ENCODE measurements at regions not wholly inside any gene's neighbourhood (a gene's known extent, or its start where the extent isn't known, plus 50 kb on each side); places are given as distances from the start of the nearest gene placed in this dataset.
"Not testable (repeated sequence)": the region's sequence is repeated elsewhere in the genome, so short reads cannot be mapped to it uniquely, and the experiment has no call there.

DNA sequence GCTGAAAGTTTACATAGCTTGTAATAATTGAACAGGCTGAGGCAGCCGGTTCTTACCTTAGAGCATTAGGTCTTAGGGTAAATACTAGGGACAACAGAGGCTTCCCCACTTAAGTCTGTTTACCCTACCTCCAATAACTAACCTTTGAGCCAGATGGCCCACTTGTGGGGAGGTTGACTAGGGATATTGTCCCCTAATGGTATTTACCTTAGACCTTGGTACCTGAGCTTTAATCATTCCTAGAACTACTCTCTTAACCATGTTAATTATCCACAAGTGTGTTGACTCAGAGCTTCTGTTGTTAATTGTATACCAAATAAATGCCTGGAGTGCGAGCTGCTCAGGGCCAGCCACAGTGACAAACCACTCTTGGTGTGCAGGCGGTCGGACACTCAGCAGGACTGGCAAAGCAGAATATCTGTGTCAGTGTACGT, 299.2 kb downstream of the TRIML1 start:
- not testable (repeated sequence) for DNase-seq

DNA sequence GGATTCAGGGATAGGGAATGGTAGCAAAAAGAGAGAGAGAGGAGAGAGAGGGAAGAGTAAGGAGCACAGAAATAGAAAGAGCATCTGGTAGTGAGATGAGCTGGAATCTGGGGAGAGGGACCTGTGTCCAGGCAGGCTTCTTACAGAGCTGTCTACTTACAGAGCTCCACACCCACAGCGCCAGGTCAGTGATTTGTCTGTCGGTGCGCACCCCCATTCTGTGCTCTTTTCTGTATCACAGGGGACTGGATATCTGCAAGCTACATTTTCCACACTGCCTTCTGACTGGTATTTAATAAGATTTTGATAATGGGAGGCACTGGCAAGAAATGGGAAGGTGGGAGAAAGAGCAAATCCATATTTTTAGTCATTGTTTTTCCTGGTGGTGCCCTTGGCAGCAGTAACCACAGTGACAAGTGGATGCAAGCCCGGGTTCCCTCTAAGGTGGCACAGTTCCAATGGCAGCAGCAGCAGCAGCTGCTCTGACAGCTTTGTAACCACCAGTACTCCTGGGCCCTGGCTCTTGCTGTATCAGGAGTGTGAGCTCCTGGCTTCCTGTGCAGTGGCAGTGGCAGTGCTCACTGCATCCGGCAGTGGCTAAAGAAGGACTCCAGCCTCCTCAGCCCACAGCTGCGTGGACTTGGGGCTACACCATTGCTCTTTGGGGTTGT, 300.5 kb downstream of the TRIML1 start:
- peak; percentile 10 to 40 for DNase-seq

DNA sequence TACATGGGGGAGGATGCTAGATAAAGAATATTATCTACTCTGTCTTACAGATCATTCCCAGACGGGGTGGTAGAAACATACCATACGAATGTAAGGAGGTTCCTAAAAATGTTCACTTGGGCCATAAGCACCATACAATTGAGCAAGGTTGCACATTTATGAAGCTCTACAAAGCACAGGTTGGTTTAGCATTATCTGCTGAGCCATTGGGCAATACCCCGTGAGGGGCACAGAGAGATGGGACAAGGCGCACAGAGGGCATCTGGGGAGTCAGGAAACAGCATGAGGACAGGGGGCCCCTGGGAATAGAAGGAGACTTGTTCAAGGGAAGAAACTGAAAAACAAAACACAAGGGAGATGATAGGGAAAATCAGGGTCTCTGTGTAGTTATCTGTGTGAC, 305.3 kb downstream of the TRIML1 start:
- no peak for DNase-seq

DNA sequence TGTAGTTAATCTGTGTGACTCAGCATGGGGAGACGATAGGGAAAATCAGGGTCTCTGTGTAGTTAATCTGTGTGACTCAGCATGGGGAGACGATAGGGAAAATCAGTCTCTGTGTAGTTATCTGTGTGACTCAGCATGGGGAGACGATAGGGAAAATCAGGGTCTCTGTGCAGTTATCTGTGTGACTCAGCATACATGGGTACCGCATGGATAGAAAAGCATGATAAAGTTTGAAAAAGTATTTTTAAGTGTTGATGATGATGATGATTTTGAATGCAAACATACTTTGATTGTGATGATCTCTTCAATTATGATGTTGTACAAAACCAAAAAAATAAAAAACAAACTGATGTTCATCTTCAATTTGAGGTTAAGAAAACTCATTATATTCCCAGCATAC, 309.8 kb downstream of the TRIML1 start:
- DNase-seq, result not testable (repeated sequence)

DNA sequence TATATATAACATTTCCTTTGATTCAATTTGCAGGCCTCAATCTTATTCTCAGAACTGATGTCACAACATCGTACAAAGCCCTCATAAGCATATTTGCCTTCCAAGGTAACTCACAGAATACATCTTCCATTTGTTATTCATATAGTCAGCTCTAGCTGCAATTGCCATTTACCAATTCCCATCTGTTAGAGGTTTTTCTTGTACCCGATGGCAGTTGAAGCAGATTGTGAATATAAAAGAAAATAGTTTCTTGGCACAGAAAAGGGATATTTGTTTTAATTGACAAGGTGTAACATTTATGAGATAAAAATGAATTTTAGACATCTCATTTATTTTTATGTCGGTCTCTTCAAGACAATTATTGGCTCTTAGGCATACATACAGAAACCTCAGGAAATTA, 311.3 kb downstream of the TRIML1 start:
- no peak for DNase-seq

DNA sequence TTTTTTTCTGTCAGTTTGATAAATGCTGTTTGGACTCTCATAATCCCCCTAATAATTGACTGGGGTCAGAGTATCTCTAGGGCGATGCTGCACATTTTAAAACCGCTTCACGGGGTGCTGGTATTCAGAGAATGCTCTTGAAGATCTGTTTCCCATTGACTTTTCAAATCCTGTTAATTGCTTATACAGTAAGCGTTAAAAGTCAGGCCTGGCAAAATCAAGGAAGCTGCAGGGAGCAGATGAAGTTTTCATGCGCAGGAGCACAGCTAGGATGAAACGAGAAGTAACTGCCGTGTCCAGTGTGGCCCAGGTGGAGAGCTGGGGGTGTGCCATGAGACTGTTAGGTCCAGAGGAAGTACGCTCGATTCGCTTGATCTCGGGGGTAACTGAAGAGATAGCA, 312.9 kb downstream of the TRIML1 start:
- no peak for DNase-seq

DNA sequence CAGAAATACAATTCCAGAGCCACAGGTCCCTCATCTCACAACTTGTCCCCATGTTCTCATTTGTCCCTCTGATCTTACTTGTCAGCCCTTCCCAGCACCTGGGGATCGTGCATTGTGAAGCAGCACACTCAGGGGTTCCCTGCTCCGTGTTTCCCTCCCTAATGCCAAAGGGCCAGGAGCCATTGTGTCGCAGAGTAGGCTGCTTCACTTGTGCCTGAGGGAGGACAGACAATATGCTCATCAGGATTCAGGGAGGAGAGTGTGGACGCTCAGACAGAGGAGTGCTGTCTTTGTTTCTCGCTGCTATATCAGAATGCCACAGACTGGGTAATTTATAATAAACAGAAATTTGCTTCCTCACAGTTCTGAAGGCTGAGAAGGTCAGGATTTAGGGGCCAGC, 315.3 kb downstream of the TRIML1 start:
- DNase-seq, result no peak

DNA sequence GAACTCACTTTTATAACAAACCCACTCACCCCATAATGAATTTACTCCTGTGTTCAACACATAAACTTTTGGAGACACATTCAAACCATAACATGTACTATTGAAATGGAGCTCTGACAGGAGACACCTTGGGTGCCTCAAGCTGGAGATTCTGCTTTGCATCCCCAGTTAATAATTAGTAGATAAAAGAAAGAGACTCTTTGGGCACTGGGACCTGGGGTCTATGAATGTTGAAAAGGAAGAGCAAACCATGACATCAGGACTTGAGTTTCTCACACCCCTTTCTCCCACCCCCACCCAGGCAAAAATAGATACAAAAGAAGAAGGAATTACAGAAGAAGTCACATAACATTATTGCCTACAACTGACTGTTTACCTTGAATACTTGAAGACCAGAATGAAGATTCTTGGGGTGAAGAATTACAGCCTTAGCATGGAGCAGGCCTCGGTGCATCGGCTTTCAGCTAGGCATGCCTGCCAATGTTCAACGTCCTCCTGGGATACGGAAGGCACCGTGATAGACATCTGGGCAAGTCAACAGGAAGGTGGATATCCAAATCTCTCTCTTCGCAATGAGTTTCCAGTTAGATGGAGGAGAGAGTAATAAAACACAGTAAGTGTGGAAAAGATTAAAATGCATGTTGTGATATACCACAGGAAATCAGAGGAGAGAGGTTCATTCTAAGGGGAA, 316.0 kb downstream of the TRIML1 start:
- no peak for DNase-seq

DNA sequence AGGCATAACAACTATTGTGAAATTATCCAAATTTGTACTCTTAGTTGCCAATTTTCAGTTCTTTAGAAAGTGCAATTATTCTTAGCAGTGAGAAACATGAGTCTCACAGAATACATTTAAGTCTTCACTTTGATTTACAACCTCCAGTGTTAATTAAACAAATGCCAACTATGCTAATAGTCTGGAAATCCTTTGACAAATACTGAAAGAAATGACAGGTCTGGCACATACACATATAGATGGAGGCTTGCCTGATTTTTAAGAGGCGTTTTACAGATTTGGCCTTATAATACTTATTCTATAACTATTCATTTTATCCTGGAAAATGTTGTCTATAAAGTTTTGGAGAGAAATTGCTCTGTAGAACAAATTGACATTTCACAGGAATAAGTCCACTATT, 320.1 kb downstream of the TRIML1 start:
- no peak for DNase-seq

DNA sequence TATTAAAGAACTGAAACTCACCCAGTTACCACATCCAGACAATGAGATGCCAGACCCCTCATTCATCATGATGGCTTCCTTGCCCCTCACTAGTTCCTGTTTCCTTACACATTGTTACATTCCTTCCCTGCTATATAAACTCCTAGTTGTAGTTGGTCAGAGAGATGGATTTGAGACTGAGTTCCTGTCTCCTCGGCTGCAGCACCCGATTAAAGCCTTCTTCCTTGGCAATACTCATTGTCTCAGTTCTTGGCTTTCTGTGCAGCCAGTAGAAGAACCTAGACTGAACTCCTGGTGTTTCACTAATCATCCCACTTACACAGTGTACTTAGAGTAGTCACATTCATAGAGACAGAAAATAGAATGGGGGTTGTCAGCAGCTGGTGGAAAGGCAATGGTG, 324.7 kb downstream of the TRIML1 start:
- DNase-seq, result no peak

DNA sequence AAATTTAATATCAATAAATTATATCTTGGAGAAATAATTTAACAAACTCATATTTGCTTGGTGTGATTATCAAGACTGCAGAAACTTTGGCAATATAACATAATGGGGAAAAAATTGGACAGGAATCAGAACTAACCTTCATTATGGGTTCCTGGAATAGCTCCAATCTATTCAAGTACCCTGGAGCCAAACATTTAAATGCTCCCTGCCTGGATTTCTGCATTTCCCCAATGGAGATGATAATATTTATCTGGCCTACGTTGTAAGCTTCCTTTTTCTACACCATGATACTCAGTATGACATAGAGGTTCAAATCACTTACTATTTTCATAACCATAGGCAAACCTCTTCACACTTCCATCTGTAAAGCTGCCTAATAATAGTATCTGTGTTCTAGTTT, 326.8 kb downstream of the TRIML1 start:
- DNase-seq, result no peak

DNA sequence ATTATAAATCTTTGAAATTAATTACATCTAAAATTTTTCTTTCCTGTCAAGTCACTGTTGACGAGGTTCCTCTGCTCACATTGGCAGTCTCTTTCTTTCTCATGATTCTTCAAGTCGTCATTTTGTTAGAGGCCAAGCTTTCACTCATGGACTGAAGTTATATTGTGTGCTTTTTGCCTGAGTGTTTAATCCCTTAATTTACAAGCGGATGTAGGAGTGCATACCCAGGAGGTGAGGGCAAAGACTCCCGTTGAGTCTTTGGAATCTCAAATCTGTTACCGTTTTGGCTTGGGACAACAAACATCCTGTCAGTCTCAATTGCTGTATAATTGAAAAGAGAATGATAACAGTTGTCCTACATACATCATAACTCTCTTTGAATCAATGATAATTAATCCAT, 345.0 kb downstream of the TRIML1 start:
- DNase-seq, result no peak

DNA sequence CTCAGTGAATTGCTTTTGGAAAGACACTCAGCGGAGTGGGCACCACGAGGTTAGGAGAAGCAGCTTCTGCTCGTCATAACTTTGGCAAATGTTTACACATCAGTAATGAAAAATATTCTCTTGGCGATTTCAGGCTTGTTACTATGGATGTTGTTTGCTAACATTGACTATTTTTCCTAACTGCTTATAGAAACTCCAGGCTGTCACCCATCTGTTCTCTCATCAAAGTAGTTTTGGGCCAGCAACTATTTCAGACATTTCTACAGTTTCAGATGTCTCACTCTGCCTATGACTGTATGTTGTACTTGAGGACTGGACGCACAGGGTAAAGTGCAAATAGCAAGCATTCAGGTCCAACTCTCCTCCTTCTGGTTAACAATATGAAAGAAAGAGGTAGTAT, 346.7 kb downstream of the TRIML1 start:
- DNase-seq, result no peak

DNA sequence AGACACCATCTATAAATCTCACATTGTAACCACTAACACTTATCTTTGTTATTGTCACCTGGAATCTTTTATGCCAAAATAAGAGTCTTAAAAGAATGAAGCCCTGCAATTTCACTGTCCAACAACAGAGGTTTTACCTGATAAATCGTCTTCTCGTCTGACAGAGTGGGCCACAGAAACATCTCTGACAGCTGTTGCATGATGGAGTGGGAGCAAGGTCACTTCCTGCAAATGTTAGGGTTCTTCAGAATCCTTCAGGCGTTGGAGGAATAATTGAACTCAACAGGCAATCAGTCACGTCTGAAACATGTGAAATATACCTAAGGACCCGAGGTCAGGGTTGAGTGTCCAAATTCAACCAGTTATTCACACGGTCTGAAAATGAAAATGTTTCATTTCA, 353.6 kb downstream of the TRIML1 start:
- no peak for DNase-seq

DNA sequence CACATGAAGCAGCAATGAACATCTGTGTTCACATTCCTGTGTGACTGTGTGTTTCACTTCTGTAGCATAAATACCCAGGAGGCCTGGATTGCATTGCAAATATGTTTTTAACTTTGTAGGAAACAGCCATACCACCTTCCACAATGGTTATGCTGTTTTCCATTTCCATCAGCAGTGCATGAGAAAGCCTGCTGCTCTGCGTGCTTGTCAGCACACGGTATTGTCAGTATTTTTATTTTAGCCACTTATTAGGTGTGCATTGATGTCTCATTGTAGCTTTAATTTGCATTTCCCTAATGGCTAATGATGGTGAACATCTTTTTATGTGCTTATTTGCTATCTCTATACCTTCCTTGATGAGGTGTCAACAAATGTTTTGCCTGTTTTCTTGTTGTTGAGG, 355.9 kb downstream of the TRIML1 start:
- no peak for DNase-seq

DNA sequence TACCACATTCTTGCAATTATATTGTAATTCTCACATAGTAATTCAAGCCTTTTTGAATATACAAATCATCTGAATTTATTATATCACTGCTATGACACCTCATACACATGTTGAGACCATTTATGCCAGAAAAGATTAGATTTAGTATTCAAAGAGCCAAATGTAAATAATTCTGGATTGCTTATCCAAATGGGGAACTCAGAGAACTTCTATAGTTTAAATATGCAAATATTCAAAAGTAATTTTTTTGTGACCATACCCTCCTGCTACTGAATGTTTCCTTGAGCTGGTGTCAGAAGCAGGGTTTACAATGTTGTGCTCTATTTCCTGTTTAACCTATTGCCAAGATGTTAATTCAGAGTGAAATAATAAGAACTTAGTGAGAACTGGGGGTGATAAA, 372.2 kb downstream of the TRIML1 start:
- DNase-seq, result no peak

DNA sequence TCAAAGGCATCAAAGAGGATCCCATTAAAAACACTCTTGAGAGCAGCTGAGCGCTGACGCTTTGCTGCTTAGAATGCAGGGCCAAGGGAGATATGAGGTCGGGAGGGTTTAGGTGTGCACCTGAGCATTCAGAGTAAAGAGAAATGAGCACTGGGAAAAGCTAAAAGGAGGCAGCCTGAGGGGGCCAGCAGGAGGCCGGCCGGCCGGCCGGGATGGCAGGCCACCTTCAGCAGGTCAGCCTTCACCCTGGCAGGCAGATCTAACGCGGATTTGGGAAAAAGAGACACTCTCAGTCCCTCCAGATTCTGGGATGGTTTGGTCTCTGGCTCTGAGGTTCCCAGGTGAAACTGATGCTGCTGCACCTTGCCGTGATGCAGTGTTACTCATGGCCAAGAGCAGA, 393.5 kb downstream of the TRIML1 start:
- DNase-seq, result no peak

DNA sequence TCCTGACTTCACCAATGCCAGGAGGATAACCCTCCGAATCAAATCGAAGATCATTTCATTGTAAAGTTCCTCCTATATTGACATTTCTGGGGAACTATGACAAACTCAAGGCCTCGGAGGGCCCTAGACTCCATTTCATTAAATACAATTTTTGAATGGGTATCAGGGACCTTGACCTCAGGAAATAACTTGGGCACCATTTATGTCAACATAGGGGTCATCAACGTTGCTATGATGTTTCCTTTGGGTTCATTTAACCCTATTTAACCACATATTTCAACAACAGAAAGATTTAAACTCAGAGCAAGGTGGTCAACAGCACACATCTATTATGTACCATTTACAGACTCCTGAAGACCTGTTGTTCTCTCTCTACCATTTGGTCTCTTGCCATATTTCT, 395.1 kb downstream of the TRIML1 start:
- no peak for DNase-seq

DNA sequence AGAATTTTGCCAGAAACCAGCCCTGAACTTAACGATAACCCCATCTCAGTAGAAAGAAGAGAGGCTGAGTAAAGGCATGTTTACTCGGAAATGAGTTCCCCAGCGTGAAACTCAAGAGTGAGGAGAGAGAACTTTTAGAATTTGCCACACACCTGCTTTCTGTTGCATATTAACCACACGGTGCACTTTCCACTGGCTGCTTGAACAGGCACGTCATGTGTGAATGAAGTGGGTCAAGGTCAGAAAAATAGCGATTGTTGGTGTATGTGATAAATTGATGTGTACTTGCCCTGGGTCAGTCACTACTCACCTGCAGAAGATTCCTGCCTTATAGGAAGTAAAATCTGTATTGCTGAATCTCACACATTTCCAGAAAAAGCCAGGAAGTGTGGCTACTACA, 395.7 kb downstream of the TRIML1 start:
- no peak for DNase-seq

DNA sequence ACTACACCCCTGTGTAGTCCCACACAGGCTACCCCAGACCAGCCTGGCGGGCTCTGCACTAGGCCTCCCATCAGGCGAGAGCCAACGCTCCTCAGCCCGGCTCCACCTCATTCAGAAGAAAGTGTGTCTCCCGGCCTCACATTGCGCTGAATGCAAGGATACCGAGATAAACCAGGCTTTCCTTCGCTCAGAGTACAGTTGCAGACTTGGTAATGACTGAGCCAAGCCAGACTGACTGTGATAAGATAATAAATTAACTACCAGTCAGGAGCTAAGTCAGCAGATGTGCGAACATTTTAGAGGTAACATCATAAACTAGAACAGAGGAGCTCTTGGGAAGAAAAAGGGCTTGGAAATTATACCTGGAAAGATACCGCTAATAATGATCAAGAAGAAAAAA, 397.6 kb downstream of the TRIML1 start:
- no peak for DNase-seq

DNA sequence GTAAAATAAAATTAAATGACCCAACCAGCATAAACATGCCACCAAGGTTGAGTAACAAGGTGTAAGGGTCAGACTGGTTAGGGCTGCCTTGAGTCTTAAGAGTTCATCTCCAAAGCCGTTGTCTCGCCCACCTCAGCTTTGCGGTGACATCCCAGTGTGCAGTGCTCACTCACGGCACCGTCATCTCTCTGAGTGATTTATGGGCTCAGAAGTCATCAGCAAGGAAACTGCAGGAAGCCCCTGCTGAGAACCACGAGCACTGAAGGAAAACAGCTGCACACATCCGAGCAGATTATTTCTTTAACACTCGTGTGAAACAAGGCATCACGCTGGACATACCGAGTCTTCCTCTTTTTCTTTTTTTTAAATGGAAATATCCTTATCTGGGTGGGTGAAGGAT, 411.1 kb downstream of the TRIML1 start:
- no peak for DNase-seq

DNA sequence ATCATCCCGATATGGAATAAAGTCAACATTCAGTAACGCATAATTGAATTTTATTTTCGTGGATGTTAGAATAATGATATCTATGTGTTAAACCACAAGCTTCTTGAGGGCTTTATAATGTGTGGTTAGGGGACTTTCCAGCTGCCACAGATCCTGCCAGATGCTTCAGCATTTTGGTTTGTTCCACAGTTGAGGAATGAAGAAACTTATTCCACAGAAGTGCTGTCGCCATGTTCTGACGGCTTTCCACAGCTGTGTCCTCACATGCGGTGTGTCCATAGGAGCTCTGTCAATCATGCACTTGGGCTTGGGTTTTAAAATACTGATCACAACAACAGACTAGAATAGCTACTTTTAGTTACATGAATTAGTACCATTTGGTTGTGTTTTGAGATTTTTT, 411.9 kb downstream of the TRIML1 start:
- no peak for DNase-seq

DNA sequence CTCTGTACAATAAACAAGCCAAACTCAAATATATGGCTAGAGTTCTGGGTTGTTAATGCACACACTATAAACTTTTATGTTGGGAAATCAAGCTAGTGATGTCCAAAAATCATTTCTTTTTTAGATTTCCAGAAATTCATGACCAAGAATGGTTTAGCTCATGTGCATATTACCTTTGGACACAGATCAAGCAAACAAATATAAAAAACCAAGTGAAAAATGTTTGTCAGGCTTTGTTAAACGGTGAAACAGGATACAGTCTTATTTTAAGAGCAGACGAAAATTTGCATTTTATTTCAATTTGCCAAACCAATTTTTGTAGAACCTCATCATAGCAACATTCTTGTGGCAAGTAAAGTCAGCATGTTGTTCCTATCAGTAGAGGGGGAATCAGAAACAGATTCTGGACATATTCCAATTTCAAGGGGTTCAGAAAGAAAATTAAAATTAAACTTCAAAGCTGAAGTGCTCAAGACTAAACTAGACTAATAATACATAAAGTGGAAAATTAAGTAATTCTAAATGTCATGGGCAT, 413.6 kb downstream of the TRIML1 start:
- DNase-seq, result no peak

DNA sequence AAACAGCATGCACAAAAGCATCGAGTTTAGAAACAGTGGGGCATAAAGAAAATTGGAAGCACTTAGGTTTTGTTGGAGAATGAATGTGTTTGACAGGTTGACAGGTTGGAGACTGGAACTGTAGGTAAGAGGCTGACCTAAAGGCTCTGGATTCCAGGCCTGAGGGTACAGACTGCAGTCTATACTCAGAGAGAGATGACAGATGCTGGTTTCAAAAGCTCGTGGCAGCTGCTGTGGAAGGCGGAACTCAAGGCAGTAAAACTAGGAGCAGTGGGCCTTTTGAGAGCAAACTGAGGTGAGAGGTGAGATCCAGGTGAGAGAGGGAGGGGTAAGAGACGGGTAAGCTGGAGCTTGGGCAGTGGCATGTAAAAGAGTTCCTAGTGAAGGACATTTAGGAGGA, 415.2 kb downstream of the TRIML1 start:
- no peak for DNase-seq

DNA sequence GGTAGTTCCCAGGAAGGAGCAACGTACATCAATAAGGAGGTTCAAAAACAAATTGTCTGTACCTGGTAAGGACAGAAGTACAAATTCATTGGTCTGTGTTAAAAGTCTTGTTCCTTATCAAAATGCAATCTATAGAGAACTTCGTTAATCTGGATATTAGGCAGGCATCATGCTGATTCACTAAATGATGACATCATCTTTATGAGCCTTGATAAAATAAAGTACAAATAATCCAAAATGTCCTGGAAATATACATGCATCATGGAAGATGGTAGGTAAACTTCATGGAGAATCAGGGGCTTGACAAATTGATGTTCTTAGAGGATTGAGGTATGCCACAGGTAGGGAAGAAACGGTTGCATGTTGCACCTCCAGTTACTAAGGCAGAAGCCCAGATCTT, 433.9 kb downstream of the TRIML1 start:
- DNase-seq, result no peak

Data from hippocampal formation (tissue), 2 donors.